Thoracic aorta (tissue), 2 donors: ENCODE measurements at regions not wholly inside any gene's neighbourhood (a gene's known extent, or its start where the extent isn't known, plus 50 kb on each side); places are given as distances from the start of the nearest gene placed in this dataset.

Experiments used
- ATAC-seq: fragments of 150-250 bp; one replicate; pipeline ENCODE4 v1.8.0; 2017; ENCODE audit warnings: low read depth; ENCODE audit not compliant: insufficient number of reproducible peaks, low FRiP score
- DNase-seq: peaks from one replicate; pipeline ENCODE4 v3.0.0-alpha.2; 2020; ENCODE audit warnings: low spot score
- H3K27ac ChIP-seq, 2 donors: fragments of 200-600 bp; sonication (generic); 1 replicate in 1 of 2; 2 replicates in 1 of 2; pipeline ENCODE4 v1.5.1; 2016; ENCODE audit warnings: mild to moderate bottlenecking in 2 of 2, moderate library complexity in 2 of 2
- H3K27me3 ChIP-seq: fragments of 200-600 bp; sonication (generic); replicated peaks from 2 replicates; pipeline ENCODE4 v1.6.0; 2016; ENCODE audit warnings: mild to moderate bottlenecking; ENCODE audit not compliant: insufficient read depth
- H3K36me3 ChIP-seq: fragments of 200-600 bp; sonication (generic); one replicate; pipeline ENCODE4 v1.5.1; 2016
- H3K4me1 ChIP-seq, 2 donors: fragments of 200-600 bp; sonication (generic); 1 replicate in 1 of 2; 2 replicates in 1 of 2; pipeline versions ENCODE4 v1.5.1 to v1.6.0; 2016; ENCODE audit warnings: low read depth in 2 of 2, mild to moderate bottlenecking in 1 of 2; ENCODE audit not compliant: control insufficient read depth in 1 of 2
- H3K4me3 ChIP-seq: fragments of 200-600 bp; sonication (generic); 2 replicates; pipeline ENCODE4 v1.5.1; 2016; ENCODE audit warnings: mild to moderate bottlenecking
- H3K9me3 ChIP-seq: fragments of 200-600 bp; sonication (generic); 2 replicates; pipeline ENCODE4 v1.5.1; 2016
- TF ChIP-seq, protein P1 (sequence below): fragments of 200-600 bp; sonication (generic); IDR thresholded peaks from one replicate; pipeline ENCODE4 v1.5.1; 2019; ENCODE audit warnings: antibody characterized with exemption

DNA sequence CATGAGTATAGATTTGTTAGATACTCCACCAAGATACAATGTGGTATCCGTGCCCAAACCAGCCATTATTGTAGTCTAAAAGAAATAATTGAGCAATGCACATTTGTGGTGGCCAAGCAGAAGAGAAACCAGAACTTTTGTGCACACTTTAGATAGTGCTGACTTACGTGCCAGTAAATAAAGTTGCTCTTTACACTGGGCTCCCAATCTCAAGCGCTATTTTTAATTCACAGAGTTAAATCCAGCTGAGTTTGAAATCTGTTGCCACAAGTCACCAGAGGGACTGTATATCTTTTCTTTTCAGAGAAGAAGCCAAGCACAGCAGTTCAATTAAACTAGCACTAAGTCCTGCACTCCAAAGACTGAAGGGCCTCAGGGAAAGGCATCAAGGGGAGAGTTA, 680.4 kb downstream of the TDRD15 start:
- H3K36me3 ChIP-seq = no peaks in the 10 kb centered on the region
- H3K27me3 ChIP-seq = no peaks in the 10 kb centered on the region
- H3K27ac ChIP-seq = no peak overlapping the region
- DNase-seq (no peak), ATAC-seq (no peak)
- H3K9me3 ChIP-seq = no peaks in the 10 kb centered on the region
- H3K4me1 ChIP-seq = peaks cover 0 to 20% of the 10 kb centered on the region in 2 donors
- TF ChIP-seq, protein P1, sequence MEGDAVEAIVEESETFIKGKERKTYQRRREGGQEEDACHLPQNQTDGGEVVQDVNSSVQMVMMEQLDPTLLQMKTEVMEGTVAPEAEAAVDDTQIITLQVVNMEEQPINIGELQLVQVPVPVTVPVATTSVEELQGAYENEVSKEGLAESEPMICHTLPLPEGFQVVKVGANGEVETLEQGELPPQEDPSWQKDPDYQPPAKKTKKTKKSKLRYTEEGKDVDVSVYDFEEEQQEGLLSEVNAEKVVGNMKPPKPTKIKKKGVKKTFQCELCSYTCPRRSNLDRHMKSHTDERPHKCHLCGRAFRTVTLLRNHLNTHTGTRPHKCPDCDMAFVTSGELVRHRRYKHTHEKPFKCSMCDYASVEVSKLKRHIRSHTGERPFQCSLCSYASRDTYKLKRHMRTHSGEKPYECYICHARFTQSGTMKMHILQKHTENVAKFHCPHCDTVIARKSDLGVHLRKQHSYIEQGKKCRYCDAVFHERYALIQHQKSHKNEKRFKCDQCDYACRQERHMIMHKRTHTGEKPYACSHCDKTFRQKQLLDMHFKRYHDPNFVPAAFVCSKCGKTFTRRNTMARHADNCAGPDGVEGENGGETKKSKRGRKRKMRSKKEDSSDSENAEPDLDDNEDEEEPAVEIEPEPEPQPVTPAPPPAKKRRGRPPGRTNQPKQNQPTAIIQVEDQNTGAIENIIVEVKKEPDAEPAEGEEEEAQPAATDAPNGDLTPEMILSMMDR = no peak
- H3K4me3 ChIP-seq = no peak overlapping the region

DNA sequence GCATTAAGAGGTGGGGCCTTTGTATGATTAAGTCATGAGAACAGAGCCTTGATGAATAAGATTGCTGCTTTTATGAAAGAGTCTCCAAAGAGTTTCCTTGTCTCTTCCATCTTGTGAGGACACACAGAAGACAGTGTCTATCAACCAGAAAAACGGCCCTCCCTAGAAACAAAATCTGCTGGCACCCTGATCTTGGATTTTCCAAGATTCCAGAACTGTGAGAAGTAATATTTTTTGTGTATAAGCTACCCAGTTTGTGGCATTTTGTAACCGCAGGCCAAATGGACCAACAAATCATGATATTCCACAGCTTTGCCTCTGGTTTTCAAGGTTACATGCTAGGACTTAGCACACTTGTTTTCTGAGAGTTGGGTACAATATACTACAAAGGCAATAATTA, 687.8 kb downstream of the TDRD15 start:
- DNase-seq (no peak), ATAC-seq (no peak)
- no peak overlapping the region for H3K27ac ChIP-seq
- no peak overlapping the region for H3K4me3 ChIP-seq
- TF ChIP-seq, protein P1 = no peak
- no peaks in the 10 kb centered on the region for H3K27me3 ChIP-seq
- no peaks in the 10 kb centered on the region for H3K4me1 ChIP-seq
- no peaks in the 10 kb centered on the region for H3K36me3 ChIP-seq
- no peaks in the 10 kb centered on the region for H3K9me3 ChIP-seq

DNA sequence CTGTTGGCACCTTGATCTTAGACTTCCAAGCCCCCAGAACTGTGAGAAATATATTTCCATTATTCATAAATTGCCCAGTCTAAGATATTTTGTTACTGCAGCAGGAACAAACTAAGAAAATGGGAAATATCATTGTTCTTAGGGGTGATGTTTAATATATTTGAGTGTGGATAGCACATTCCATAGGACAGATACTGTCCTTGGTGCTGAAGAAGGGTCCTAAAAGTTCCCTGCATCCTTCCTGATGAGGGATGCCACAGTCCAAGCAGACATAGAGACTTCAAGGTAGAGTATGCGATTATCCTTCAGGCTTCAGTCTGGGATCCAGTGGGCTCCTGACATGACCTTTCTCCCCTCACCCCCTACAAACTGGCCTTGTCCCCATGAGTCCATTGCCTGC, 689.0 kb downstream of the TDRD15 start:
- DNase-seq = no peak
- no peaks in the 10 kb centered on the region for H3K27me3 ChIP-seq
- TF ChIP-seq, protein P1 = no peak
- no peaks in the 10 kb centered on the region for H3K36me3 ChIP-seq
- no peak overlapping the region for H3K27ac ChIP-seq
- no peak overlapping the region for H3K4me3 ChIP-seq
- H3K4me1 ChIP-seq = no peaks in the 10 kb centered on the region
- no peaks in the 10 kb centered on the region for H3K9me3 ChIP-seq
- no peak for ATAC-seq

DNA sequence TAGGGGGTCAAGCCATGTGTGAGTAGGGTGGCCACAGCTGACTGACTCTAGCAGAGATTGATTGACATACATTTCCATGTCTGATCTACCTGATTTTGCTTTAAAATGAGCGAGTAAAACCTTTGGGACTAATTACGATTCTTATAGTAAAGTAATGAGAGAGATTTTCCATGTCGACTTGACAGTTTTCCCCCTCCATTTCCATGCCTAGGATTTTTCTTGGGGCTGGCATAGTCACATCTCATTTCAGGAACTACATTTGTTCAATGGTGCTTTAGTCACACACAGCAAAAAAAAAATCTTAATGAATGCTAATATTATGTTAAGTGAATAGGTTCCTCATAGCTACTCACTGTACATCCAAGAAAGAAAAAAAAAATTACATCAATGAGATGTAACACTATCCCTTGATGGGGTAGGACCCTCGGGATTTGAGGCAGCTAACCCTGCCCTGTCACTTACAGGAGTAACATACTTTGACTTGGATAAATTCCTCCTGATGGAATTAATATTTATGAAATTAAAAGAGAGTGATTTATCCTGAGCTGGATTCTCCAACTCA, 690.9 kb downstream of the TDRD15 start:
- ATAC-seq (no peak), DNase-seq (no peak)
- TF ChIP-seq, protein P1 = no peak
- H3K27me3 ChIP-seq = no peaks in the 10 kb centered on the region
- no peak overlapping the region for H3K27ac ChIP-seq
- no peak overlapping the region for H3K4me3 ChIP-seq
- H3K9me3 ChIP-seq = no peaks in the 10 kb centered on the region
- no peaks in the 10 kb centered on the region for H3K4me1 ChIP-seq
- no peaks in the 10 kb centered on the region for H3K36me3 ChIP-seq

DNA sequence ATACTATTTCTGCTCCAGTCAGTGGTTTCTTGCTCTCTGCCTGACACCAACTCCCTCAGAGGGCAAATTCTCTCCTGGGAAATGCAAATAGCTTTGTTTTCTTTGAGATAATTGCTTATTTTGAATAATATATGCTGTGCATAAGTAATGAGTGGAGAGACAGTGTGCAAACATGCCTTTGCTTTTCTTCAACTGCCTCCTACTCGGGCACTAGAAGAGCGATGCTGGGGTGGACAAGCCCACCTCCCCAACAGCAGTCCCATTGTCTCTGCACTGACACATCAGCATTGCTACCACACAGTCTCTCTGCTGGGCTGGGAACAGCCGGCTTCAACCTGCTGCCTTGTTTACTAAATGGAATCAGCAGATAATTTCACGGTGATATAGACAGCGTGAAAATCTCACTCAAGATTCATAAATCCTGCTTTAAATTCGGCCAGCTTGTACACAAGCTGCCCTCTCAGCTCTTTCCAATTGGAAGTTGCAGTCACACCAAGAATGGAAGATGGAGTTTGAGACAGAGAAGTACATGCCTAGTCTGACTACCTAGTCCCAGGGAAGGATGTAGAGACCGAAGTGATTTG, 694.5 kb downstream of the TDRD15 start:
- TF ChIP-seq, protein P1 = no peak
- Histone ChIP-seq H3K9me3 (no peaks in the 10 kb centered on the region), H3K27me3 (no peaks in the 10 kb centered on the region), H3K36me3 (no peaks in the 10 kb centered on the region), H3K4me1 (peaks cover 2 to 25% of the 10 kb centered on the region in 2 donors), H3K27ac (no peak overlapping the region), H3K4me3 (no peak overlapping the region)
- DNase-seq (no peak), ATAC-seq (no peak)
